Heart right ventricle (tissue), 16 donors: ENCODE measurements at regions not wholly inside any gene's neighbourhood (a gene's known extent, or its start where the extent isn't known, plus 50 kb on each side); places are given as distances from the start of the nearest gene placed in this dataset.

Experiments
- ATAC-seq, 8 donors: fragments of 200-7000 bp; cut with Tn5 transposase; one replicate each; pipeline ENCODE4 v1.9.1; 2020; ENCODE audit warnings: mild to moderate bottlenecking in 8 of 8, moderate library complexity in 8 of 8, moderate number of reproducible peaks in 1 of 8
- DNase-seq, 2 donors: peaks; one replicate each; pipeline ENCODE4 v3.0.0-alpha.2; 2020
- H3K27ac ChIP-seq, 10 donors: fragments of 200-600 bp; sonication (generic) in 2 of 10; one replicate each; pipeline versions ENCODE4 v1.5.0 to v1.8.0; 2020 to 2022; ENCODE audit warnings: mild to moderate bottlenecking in 3 of 10
- H3K27me3 ChIP-seq, 7 donors: fragments of 200-600 bp; one replicate each; pipeline ENCODE4 v1.8.0; 2021 to 2022; ENCODE audit warnings: mild to moderate bottlenecking in 2 of 7
- H3K36me3 ChIP-seq, 9 donors: fragments of 200-600 bp; sonication (generic) in 1 of 9; one replicate each; pipeline versions ENCODE4 v1.5.0 to v1.8.0; 2020 to 2022; ENCODE audit warnings: mild to moderate bottlenecking in 2 of 9
- H3K4me1 ChIP-seq, 9 donors: fragments of 200-600 bp; sonication (generic) in 1 of 9; one replicate each; pipeline versions ENCODE4 v1.5.0 to v1.8.0; 2020 to 2022; ENCODE audit warnings: mild to moderate bottlenecking in 4 of 9
- H3K4me3 ChIP-seq, 10 donors: fragments of 200-600 bp; sonication (generic) in 2 of 10; one replicate each; pipeline versions ENCODE4 v1.5.0 to v1.8.0; 2020 to 2022; ENCODE audit warnings: mild to moderate bottlenecking in 7 of 10, moderate library complexity in 2 of 10
- H3K9me3 ChIP-seq, 11 donors: fragments of 200-600 bp in 10 of 11; sonication (generic) in 2 of 11; one replicate each; pipeline versions ENCODE4 v1.5.0 to v1.8.0; 2013 to 2022; ENCODE audit warnings: mild to moderate bottlenecking in 2 of 11, control low read depth in 1 of 11, moderate library complexity in 1 of 11
- WGBS, 2 donors: extraction: QIAGEN DNeasy Blood & Tissue Kit; methylation state at CpG; one replicate each; pipeline ENCODE4 v1.1.7; 2013; ENCODE audit warnings: inconsistent platforms in 1 of 2; 5-methylcytosine and 5-hydroxymethylcytosine counted together
- intact Hi-C, 10 donors: fragments of 100-400 bp; cut with DNase I; formaldehyde crosslinking; loops; one replicate each; pipeline versions ENCODE4 v1.11.1 to v1.14.2; 2022
- TF ChIP-seq, protein P1 (sequence below), 9 donors: fragments of 200-600 bp; sonication (generic) in 2 of 9; IDR thresholded peaks; one replicate each; pipeline versions ENCODE4 v1.5.0 to v1.8.0; 2021 to 2022; ENCODE audit warnings: antibody characterized with exemption in 9 of 9, mild to moderate bottlenecking in 5 of 9, moderate library complexity in 1 of 9
- donor health status: Arrhythmogenic right ventricular cardiomyopathy.
- donor health status: ischemic (EF 13 %, LVEDD 7.1; RV severe dilation, severe dysfunction).
- donor health status: healthy with polysubstance abuse.
- donor health status: DM: no; HTN: yes; CAD: no.
- donor health status: DM: no; HTN: no; CAD: no.
- donor health status: ischemic (EF 25% LVEDD 6.9; RV normal size, moderate dysfunction).
- donor health status: ischemic (EF 25% LVEDD 5.7; RV mildly dilated, moderate dysfunction).
- donor health status: healthy.
- donor health status: DM: yes; HTN: yes; CAD: no.
- donor health status: Ischemic cardiomyopathy.
- donor health status: ischemic (EF 35%, LVEDD 5.7; RV mildly dilated, moderate dysfunction).
- donor health status: nonischemic (EF 11% LVEDD 7.7; RV severe dilation, severe dysfunction).
- donor health status: DM: yes; HTN: yes; CAD: no.
- donor health status: PGD.
- donor health status: ischemic (EF 29% LVEDD 5.4; RV normal size, mild dysfunction).
- donor health status: nonischemic (EF 23%, LVEDD 6.1; RV moderate dilation, normal function).

DNA sequence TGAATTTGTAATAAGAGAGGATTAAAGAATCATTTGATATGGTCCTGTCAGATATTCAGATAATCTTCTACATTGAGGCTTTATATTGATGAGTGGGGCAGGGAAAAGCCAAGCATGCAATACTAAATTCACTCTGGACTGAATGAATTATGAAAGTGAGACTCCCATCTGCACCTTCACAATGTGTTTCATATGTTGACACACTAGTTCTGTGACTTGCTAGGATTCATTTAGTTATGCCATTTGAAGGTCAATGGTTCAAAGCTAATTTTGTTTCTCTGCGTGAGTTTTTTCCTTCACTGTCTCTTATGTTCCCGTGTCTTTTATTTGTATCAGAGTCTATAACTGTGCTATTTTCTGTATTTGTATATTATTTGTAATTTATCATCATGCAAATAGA is 1332.5 kb downstream of the KCNT2 start:
- H3K9me3 ChIP-seq = peaks cover 0 to 8% (median 0%) of the 10 kb centered on the region in 11 donors
- no peaks in the 10 kb centered on the region for H3K27me3 ChIP-seq
- WGBS, 2 donors = 86 to 89% methylated on average over 2 of the region's 2 CpGs
- no peaks in the 10 kb centered on the region for H3K36me3 ChIP-seq
- TF ChIP-seq, protein P1, sequence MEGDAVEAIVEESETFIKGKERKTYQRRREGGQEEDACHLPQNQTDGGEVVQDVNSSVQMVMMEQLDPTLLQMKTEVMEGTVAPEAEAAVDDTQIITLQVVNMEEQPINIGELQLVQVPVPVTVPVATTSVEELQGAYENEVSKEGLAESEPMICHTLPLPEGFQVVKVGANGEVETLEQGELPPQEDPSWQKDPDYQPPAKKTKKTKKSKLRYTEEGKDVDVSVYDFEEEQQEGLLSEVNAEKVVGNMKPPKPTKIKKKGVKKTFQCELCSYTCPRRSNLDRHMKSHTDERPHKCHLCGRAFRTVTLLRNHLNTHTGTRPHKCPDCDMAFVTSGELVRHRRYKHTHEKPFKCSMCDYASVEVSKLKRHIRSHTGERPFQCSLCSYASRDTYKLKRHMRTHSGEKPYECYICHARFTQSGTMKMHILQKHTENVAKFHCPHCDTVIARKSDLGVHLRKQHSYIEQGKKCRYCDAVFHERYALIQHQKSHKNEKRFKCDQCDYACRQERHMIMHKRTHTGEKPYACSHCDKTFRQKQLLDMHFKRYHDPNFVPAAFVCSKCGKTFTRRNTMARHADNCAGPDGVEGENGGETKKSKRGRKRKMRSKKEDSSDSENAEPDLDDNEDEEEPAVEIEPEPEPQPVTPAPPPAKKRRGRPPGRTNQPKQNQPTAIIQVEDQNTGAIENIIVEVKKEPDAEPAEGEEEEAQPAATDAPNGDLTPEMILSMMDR (IDR thresholded peaks at IDR 0.05) = no peak
- no peak overlapping the region for H3K27ac ChIP-seq
- no peak for ATAC-seq
- DNase-seq = no peak
- H3K4me1 ChIP-seq = no peaks in the 10 kb centered on the region
- no peak overlapping the region for H3K4me3 ChIP-seq
- intact Hi-C loops = no loop called here

DNA sequence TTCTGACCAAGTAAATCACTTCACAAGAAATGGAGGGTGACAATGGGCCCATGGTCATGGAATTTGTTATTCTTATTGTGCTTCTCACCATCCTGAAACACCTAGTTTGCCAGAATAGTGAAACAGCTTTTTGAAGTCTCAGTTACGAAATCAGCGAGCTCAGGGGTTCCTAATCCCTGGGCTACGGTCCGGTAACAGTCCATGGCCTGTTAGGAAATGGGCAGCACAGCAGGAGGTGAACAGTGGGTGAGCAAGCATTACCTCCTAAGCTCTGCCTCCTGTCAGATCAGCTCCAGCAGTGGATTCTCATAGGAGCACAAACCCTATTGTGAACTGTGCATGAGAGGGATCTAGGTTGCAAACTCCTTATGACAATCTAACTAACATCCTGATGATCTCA is 1356.3 kb downstream of the KCNT2 start:
- Histone ChIP-seq H3K27me3 (no peaks in the 10 kb centered on the region), H3K36me3 (no peaks in the 10 kb centered on the region), H3K9me3 (peaks cover 0 to 4% (median 0%) of the 10 kb centered on the region in 11 donors), H3K4me3 (no peak overlapping the region), H3K4me1 (no peaks in the 10 kb centered on the region), H3K27ac (no peak overlapping the region)
- WGBS, 2 donors = 82 to 87% methylated on average over 4 of the region's 4 CpGs
- TF ChIP-seq, protein P1 (IDR thresholded peaks at IDR 0.05) = no peak
- DNase-seq (no peak), ATAC-seq (no peak)
- intact Hi-C loops = no loop called here

DNA sequence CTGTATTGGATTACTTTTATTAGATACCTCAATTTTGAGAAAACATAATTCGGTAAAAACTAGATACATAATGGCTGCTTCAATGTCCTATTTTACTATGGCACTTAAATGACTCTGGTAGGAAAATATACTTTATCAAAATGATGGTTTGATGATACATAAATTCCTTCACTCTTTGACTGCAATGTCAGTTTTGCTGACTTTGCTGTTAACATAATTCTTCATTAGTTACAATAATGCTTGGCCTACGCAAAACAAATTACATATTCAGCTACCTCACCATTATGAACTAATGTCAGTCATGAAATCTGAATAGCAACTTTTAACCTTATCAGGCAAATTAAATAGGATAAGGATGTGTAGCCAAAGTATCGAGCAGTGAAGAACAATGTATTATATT is 1364.7 kb downstream of the KCNT2 start:
- ATAC-seq (no peak), DNase-seq (no peak)
- TF ChIP-seq, protein P1 (IDR thresholded peaks at IDR 0.05) = no peak
- intact Hi-C loops = no loop called here
- Histone ChIP-seq H3K27ac (no peak overlapping the region), H3K36me3 (no peaks in the 10 kb centered on the region), H3K9me3 (peaks cover 0 to 7% (median 0%) of the 10 kb centered on the region in 11 donors), H3K27me3 (no peaks in the 10 kb centered on the region), H3K4me1 (no peaks in the 10 kb centered on the region), H3K4me3 (no peak overlapping the region)
- whole genome bisulfite sequencing, 2 donors = 92 to 93% methylated on average over 3 of the region's 3 CpGs

DNA sequence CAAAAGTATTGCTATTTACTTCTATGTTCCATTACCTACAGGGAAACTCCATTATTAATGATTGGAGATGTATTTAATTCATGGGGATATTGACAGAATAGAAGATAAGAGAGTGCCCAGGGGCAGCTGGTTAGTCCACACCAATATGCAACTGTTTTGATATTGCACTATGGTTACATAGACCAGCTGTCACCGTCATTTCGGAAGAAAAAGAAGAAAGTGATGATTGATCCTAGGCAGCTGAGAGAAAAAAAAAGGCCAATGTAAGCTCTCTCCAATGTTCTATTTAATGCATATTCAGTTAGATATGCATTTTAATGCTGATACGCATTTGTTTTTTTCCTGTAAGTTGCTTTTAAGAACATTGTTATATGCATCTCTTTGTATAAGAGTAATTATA is 1367.2 kb downstream of the KCNT2 start:
- ATAC-seq = no peak
- Histone ChIP-seq H3K4me1 (no peaks in the 10 kb centered on the region), H3K27me3 (no peaks in the 10 kb centered on the region), H3K27ac (no peak overlapping the region), H3K9me3 (peaks cover 0 to 21% (median 0%) of the 10 kb centered on the region in 11 donors), H3K36me3 (no peaks in the 10 kb centered on the region), H3K4me3 (no peak overlapping the region)
- 32 to 53% methylated on average over 3 of the region's 3 CpGs for WGBS, 2 donors
- intact Hi-C loops = no loop called here
- TF ChIP-seq, protein P1 (IDR thresholded peaks at IDR 0.05) = no peak
- no peak for DNase-seq
